GM06990 (cell line): ENCODE measurements at regions not wholly inside any gene's neighbourhood (a gene's known extent, or its start where the extent isn't known, plus 50 kb on each side); places are given as distances from the start of the nearest gene placed in this dataset.

Source experiments
- DNase-seq: peaks from one replicate; pipeline ENCODE4 v3.0.0-alpha.2; 2011; ENCODE audit not compliant: insufficient read length; ENCODE audit errors: extremely low read depth
- H3K27me3 ChIP-seq: replicated peaks from 2 replicates; pipeline ENCODE4 v1.6.0; 2011; ENCODE audit warnings: low read length; ENCODE audit not compliant: control insufficient read depth, insufficient read depth
- H3K36me3 ChIP-seq: 2 replicates; pipeline ENCODE4 v1.5.1; 2011; ENCODE audit warnings: low read length; ENCODE audit not compliant: control insufficient read depth, insufficient read depth
- H3K4me3 ChIP-seq: replicated peaks from 2 replicates; pipeline ENCODE4 v1.5.1; 2011; ENCODE audit warnings: low read depth, mild to moderate bottlenecking, control low read depth, low read length
- TF ChIP-seq, protein P1 (sequence below): IDR thresholded peaks from 2 replicates; pipeline ENCODE4 v1.5.1; 2011; ENCODE audit warnings: low read length, control low read depth, mild to moderate bottlenecking, inconsistent platforms; ENCODE audit not compliant: insufficient read depth, poor library complexity, severe bottlenecking

- Histone ChIP-seq H3K27me3 (no peaks in the 10 kb centered on the region), H3K4me3 (no peak overlapping the region), H3K36me3 (no peaks in the 10 kb centered on the region)
- no peak for DNase-seq
- TF ChIP-seq, protein P1, sequence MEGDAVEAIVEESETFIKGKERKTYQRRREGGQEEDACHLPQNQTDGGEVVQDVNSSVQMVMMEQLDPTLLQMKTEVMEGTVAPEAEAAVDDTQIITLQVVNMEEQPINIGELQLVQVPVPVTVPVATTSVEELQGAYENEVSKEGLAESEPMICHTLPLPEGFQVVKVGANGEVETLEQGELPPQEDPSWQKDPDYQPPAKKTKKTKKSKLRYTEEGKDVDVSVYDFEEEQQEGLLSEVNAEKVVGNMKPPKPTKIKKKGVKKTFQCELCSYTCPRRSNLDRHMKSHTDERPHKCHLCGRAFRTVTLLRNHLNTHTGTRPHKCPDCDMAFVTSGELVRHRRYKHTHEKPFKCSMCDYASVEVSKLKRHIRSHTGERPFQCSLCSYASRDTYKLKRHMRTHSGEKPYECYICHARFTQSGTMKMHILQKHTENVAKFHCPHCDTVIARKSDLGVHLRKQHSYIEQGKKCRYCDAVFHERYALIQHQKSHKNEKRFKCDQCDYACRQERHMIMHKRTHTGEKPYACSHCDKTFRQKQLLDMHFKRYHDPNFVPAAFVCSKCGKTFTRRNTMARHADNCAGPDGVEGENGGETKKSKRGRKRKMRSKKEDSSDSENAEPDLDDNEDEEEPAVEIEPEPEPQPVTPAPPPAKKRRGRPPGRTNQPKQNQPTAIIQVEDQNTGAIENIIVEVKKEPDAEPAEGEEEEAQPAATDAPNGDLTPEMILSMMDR, result no peak
These were observed 123.0 kb upstream of the AP1S2 start for GRCh38 chrX:15977644-15978043.

DNA sequence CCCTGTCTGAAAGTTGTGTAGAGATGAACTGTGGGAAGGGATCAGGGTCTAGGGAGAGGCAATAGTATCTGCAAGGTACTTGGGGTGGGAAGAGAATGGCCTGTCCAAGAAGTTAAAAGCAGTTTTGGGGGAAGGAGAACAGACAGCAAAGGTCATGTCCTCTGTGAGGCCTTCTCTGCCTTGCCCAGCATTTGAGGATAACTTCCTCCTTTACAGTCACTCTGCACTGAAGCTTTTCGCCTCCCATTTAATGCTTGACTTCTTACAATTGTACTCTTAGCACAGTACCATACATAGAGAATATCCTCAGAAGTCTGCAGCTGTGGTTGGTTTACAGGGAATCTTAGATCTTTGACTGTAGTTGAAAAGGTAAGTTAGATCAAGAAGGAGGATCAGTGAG is 121.8 kb upstream of the AP1S2 start:
- Histone ChIP-seq H3K27me3 (no peaks in the 10 kb centered on the region), H3K4me3 (no peak overlapping the region), H3K36me3 (no peaks in the 10 kb centered on the region)
- no peak for DNase-seq
- TF ChIP-seq, protein P1, result no peak

DNA sequence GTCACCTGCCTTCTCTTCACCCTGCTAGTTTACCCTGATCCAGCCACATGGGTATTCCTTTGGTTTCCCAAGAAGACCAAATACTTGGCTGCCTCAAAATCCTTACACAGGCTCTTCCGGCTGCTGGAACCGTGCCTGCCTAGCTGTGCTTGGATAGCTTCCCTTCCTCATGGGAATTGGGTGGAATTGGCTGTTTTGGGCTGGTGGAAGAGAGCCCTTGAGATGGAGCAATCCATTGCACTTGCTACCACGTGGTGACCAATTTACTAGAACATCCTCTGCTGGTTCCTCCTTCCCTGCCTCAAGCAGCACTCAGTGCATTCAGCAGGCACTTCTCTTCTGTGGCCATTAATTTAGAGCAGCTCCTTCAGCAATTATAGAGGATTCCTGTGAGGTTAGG is 119.3 kb upstream of the AP1S2 start:
- TF ChIP-seq, protein P1, result no peak
- no peak overlapping the region for H3K4me3 ChIP-seq
- H3K27me3 ChIP-seq, result no peaks in the 10 kb centered on the region
- no peaks in the 10 kb centered on the region for H3K36me3 ChIP-seq
- DNase-seq, result no peak

DNA sequence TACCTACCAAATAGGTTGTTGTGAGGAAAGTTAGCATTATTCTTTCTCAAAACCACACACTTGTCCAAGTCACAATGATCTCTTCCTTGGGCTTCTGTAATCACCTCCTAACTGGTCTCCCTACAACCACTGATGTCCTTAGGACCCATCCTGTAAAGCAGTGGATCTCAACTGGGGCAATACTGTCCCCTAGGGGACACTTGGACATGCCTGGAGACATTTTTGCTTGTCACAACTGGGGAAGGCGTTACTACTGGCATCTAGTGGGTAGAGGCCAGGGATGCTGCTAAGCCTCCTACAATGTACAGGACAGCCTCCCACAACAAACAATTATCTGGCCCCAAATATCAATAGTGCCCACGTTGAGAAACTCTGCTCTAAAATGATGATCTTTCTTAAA is 118.7 kb upstream of the AP1S2 start:
- H3K4me3 ChIP-seq, result no peak overlapping the region
- H3K27me3 ChIP-seq, result no peaks in the 10 kb centered on the region
- DNase-seq, result no peak
- H3K36me3 ChIP-seq, result no peaks in the 10 kb centered on the region
- TF ChIP-seq, protein P1, result peak; percentile 79

DNA sequence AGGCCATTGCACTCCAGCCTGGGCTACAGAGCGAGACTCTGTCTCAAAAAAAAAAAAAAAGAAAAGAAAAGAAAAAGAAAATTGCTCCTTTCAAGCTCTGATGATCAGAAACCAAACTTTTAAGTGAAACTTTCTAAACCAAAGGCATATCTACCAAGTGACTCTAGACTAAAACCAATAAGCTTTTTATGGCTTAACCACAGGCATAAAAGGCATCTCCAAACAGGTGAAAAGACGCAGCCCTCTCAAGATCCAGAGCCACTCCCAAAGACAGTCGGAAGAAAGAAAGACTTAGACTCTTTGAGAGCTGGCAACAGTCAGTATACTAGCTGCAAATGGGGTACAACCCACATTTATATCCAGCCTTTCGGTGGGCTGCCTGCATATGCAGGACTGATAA is 117.1 kb upstream of the AP1S2 start:
- H3K4me3 ChIP-seq, result no peak overlapping the region
- DNase-seq, result no peak
- TF ChIP-seq, protein P1, result no peak
- H3K36me3 ChIP-seq, result no peaks in the 10 kb centered on the region
- no peaks in the 10 kb centered on the region for H3K27me3 ChIP-seq

DNA sequence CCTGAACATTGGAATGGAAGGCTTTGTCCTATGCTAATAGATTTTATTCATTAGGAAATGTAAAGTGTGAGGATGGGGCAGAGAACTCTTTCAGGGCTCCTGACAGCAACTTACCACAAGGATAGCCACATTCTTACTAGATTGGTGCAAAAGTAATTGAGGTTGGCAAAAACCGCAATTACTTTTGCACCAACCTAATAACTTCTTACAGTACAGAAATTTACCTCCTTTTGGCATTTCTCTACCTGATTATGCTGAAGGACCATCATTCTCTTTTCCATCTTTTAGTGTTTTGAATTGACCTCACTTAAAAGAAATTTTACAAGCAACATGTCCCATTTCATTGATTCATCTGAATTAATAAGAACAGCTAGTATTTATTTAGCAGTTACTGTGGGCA is 109.2 kb upstream of the AP1S2 start:
- no peak overlapping the region for H3K4me3 ChIP-seq
- no peaks in the 10 kb centered on the region for H3K27me3 ChIP-seq
- DNase-seq, result no peak
- TF ChIP-seq, protein P1, result no peak
- H3K36me3 ChIP-seq, result no peaks in the 10 kb centered on the region
